GM18498 (cell line): ENCODE measurements at regions not wholly inside any gene's neighbourhood (a gene's known extent, or its start where the extent isn't known, plus 50 kb on each side); places are given as distances from the start of the nearest gene placed in this dataset.

Experiments used
- ATAC-seq: cut with Tn5 transposase; IDR thresholded peaks from one replicate; pipeline ENCODE4 v1.9.1; 2021; ENCODE audit warnings: mild to moderate bottlenecking, moderate library complexity; ENCODE audit not compliant: unreplicated experiment

DNA sequence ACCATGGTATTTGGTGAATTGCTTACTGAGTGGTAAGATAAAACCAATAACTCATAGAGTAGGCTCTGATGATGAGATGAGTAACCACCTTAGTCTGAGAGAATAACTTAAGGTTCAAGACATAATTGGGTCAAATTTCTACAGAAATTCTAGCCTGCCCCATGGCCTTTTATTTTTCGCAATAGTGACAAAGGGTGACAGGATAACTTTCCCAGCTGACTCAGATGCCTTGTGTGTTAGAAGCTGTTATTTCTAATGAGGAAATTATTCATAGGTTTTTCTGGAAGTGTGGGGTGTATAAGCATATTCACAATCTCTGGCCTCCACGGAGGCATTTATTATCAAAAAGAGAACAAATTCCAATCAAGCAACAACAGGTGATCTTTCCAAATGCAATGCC, 159.0 kb downstream of the NUP35 start:
- ATAC-seq, result no peak

DNA sequence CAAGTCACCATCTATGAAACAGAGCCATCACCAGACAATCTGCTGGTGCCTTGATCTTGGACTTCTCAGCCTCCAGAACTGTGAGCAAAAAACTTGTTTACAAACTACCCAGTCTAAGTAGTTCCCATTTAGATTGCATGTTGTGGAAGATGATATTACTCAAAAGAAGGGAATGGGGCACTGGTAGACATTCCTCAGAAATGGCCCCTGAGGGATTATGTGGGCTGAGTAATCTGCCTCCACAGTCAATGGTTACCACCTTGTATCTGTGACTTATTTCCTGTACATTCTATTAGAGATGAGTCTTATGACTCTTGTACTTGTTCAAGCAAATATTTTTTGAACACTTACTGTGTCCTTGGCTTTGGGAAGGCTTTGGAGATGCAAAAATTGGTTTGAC, 160.4 kb downstream of the NUP35 start:
- no peak for ATAC-seq

DNA sequence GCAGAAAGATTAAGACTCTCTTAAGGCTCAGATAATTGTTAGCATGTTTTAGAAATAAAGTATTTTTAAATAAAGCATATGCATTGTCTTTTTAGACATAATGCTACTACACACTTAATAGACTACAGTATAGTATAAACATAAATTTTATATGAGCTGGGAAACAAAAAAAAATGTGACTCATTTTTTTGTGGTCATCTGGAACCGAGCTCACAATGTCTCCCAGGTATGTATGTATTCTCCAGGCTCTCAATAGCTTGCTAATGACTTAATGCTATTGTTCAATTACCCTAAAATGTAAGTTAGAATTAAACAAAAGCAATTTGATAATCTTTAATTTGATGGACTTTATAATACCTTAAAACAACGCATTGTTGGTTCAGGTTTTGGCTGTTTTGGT, 167.2 kb downstream of the NUP35 start:
- no peak for ATAC-seq

DNA sequence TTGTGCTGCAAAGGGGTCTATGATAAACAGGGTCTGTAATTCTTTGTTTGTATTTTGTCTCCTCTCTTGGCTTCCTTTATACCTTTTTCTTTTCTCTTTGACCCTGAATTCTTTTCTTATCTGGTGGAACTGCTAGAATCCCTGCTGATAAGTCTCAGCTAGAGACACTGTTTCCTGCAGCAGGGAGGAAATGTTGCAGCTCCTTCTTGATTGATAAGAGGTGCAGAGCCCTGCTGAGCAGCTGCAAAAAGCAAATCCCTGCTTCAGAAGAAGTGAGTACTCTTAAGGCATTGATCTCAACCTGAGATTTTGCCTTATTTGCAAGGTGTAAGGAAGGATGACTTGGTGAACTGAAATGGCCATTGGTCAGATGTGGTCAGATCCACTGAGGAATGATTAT, 167.8 kb downstream of the NUP35 start:
- no peak for ATAC-seq

DNA sequence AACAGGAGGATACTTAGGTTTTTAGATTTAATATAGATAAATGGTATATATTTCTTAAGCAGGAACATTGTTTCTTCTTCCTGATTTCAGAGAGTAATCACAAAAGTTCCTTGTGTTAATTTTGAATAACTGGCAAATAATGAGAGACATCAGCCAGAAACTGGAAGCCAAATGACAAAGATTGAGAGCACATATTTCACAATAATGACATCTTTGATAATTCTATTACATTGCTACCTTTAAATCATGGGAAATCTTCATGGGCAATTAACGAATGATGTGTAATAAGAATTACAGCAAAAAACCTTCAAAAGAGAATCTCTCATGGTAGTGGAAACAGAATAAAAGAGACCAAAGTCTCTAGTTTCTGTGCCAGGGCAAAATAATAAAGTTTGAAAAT, 215.1 kb downstream of the NUP35 start:
- ATAC-seq, result no peak

DNA sequence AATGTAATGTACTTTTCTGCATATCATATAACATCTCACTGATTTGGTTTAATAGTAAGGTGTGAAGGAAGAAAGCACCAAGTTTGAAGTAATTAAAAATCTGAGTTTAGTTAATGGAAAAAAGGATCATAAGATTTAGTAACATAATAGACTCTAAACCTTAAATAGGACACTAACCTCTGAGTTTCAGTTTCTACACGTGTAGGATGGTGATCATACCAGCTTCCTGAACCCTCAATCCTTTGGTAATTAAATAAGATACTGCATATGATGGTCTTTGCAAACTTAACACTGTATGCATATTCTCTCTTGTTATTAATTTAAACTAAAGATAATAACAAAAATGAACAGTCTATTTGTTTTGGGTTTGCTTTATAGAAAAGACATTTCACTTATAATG, 216.8 kb downstream of the NUP35 start:
- ATAC-seq, result no peak

DNA sequence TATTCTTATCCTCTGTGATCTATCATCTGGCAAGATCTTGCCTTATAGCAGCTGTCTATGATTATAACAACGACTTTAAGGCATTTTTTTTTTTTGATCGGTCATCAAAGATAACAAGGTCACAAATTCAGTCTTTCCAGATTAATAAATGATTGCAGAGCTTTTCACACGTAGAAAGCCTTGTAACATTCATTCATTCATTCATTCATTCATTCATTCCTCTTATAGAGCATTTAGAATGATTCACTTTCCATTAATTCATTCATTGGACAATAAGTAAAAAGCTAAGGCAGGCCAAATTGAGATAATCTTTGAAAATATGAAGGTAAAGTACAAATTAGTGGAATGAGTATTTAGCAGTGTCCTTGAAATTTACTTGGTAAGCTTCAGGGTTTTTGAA, 223.7 kb downstream of the NUP35 start:
- no peak for ATAC-seq

DNA sequence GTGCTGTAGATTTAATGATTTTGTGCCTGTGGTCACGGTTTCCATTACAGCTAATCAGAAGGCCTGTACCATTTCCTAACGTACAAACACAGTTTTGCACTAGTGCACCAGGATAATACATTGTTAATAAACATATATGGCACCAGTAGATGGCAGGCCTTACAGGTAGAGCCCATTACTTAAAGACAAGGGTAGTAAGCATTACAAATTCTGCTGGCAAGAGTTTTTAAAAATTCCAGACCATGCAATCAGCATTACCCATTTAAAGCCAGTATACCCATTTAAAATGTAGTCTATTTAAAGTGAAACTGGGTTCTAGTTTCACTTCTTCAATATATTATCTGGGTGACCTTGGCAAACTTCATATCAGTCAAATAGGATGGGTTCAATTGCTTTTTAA, 224.2 kb downstream of the NUP35 start:
- ATAC-seq, result peak; percentile 76

DNA sequence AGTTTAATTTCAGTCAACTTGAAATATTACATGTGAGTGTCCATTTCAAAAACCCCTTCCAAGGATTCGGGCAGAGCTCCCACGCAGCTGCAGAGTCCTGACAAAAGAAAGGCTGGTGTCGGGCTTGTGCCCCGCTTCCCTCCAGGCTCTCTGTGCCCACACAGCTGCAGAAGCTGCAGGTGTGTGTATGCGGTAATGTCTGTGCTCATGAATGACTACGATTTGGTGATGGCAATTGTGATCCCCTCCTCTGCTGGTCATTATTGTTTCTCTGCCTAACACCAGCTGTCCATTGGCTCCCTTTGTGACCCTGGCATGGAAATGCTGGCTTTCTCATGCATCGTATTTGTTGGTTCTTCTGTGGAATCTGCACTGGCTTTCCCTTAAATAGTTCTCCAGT, 224.8 kb downstream of the NUP35 start:
- peak; percentile 48 for ATAC-seq

DNA sequence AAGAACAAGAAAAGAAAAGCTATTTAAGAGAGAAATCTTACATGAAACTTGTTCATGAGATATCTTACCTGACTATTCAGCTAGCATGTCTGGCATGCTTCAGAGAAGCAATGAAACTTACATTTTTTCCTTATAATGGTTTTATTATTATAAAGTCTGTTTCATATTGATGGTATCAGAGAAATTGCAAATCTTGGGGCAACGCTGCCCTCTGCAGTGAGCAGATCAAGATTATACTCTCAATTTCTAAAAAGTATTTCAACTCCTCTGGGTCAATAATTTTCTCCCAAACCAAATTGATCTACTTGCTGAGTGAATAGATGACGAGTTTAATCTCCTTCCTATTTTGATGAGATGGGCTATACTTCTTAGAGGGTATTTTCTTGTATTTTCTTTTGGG, 235.6 kb downstream of the NUP35 start:
- ATAC-seq, result no peak

DNA sequence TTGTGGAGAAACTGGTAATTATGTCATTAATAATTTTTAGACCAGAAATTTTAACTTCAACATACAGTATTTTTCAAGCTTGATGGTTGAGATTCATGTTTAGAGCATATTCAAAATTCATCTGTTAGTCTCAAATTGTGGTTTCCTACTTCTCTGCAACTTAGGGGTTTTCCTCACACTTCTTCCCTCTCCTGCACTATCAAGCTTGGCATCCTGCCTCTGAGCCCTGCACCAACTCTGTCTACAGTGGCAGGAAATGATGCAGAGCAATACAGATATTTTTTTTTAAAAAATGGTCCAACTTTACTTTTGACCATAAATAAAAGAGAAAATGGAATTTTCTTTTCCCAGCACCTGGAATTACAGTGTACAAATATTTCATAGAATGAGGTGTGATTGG, 247.3 kb downstream of the NUP35 start:
- no peak for ATAC-seq

DNA sequence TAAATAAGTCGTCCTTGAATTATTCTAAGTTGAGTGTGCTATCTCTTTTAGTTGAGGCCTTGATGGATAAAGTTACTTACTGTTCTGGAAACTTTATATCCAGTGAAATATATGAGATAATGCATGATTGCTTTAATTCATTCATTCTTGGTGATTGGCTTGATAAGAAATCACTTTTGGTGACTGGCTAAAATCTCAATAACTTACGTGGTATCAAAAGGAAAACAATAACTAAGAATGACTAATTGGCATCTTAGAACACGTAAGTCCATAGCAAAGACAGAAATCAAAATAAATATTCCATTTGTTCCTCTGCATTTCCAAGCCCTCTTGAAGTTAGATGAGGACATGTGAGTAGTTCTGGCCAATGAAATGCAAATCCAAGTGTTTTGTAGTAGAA, 251.6 kb downstream of the NUP35 start:
- ATAC-seq, result no peak

DNA sequence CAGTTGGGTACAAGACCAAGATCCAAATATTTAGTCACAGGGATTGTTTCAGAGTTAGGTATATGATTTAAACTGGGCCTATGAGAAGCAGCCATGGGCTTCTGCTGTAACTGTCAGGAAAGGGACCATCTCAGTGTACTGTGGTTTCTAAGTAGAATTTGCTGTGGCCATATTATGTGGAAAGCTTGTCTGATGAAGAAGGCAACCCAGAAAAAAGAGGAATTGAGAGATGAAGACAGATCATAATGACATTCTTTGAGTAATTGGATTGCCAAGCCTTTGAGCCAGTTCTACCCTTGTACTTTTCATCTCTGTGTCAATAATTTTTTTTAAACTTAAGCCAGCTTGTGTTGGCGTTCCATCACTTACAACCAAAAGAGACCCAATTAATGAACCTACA, 259.6 kb downstream of the NUP35 start:
- no peak for ATAC-seq

DNA sequence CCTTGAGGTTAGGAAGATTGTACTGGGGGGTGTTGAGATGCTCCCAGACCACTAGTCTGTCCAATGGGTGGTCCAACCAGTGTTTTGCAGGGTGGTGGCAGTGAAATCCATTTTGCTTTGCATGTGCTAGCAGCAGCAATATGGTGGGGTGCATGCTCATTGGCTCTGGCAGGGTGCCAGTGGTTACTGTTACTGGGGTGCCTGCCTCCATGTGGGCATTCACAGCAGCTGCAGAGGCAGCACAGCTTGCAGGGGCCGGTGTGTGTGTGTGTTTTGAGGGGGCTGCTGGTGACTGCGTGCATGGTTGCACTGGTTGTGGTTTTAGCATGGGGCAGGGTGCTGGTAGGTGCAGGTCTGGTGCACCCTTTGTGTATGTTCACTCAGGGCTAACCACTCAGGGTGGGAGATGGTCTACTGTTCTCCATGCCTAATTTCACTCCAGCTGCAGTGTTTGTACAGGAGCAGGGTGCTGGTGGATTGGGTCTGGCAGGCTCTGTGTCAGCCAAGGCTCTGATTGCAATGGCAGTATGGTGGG, 265.4 kb downstream of the NUP35 start:
- ATAC-seq, result no peak

DNA sequence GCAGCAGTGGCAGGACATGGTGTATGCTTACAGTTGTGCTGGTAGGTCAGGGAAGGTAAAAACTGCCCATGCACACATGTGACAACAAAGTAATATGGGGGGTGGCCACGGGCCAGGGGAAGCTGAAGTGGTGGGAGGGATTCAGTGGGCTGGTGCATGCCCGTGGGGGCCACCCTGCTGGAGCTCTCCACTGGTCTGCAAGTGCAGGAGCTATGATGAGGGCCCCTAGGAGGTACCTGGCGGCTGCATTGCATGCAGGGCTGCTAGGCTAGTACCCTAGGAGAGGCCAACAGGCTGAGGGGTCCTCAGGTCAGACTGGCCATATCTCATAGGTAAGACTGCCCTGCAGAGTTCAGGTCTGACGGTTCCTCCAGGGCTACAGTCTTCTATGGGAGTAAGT, 265.9 kb downstream of the NUP35 start:
- no peak for ATAC-seq

DNA sequence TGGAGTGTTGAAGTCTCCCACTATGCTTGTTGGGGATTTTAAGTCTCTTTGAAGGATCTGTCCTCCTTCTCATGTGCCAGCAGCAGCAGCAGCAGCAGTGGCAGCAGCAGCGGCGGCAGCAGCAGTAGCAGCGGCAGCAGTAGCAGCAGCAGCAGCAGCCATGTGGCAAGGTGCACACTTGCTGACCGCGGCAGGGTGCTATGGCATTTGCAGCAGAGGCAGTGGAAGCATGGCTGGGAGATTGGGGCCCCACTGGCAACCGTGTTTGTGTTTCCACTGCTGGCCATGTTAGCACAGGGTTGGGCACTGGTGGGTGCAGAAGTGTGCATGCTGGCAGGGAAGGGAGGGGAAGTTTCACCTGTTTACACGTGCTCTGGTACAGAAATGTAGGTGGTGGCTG, 280.1 kb downstream of the NUP35 start:
- no peak for ATAC-seq

DNA sequence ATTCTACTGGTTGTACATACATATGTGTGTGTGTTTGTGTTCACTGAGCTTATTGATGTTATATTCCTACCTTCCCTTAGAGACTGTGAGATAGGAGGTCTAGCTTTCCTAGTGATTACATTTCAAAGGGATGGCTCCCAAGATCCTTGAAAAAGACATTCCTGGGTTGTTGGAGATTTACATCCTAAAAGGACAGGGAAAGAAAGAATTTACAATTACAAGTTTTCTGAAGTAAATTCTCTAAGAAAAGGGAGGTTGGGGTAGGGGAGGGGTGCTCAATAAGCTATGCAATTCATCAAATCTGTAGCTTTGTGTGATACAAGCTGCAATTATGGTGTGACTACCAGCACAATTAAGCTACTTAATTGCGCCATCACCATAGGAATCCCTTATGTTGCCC, 284.3 kb downstream of the NUP35 start:
- ATAC-seq, result no peak

DNA sequence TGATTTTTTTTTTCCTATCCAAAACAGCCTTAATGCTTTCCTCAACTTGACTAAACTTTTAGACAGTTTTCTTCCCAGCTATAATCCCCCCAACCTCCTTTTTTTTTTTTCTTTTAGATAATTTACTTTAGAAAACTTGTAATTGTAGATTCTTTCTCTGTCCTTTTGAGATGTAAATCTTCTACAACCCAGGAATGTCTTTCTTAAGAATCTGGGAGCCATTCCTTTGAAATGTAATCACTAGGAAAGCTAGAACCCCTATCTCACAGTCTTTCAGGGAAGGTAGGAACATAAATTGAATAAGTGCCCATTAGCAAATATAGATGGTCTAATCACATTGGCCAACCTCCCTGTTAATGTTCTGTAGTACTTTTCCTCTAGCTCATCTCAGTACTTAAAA, 285.4 kb downstream of the NUP35 start:
- no peak for ATAC-seq

DNA sequence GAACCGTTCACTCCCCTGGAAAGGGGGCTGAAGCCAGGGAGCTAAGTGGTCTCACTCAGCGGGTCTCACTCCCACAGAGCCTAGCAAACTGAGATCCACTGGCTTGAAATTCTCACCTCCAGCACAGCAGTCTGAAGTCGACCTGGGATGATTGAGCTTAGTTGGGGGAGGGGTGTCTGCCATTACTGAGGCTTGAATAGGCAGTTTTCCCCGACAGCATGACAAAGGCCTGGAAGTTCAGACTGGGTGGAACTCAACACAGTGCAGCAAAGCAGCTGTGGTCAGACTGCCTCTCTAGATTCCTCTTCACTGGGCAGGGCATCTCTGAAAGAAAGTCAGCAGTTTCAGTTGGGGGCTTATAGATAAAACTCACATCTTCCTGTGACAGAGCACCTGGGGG, 292.5 kb downstream of the NUP35 start:
- no peak for ATAC-seq

DNA sequence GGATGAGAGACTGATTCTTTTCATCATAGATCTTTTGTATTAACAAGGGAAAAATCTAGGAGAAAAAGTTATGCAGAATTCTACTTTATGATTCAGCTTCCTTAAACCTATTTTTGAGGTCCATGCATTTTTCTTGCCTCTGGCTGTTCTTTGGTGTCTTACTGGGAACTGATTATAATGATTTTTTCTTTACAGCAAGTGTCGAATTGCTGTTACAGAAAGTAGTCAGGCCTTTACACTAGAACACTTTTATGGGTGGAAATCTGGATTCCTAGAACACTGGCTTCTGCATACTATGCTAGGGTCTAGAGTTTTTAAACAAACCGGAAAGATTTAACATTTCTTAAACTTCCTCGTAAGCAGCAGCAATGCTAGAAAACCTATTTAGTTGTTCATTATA, 302.6 kb downstream of the NUP35 start:
- no peak for ATAC-seq

DNA sequence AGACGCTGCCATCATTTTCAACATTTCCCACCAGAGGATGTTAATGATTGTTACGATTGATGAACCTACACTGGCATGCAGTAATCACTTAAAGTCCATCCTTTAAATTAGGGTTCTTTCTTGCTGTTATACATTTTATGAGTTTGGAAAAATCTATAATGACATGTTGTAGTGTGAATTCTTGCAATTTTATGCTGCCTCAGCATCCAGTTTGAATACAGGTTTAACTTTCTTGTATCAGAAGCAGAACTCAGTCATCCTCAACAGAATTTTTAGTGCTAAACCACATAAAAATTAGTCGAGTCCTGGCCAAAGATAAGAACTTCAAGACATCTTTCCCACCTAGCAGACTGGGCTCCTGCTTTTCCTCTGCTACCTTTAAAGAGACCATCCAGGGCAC, 303.3 kb downstream of the NUP35 start:
- ATAC-seq, result no peak

DNA sequence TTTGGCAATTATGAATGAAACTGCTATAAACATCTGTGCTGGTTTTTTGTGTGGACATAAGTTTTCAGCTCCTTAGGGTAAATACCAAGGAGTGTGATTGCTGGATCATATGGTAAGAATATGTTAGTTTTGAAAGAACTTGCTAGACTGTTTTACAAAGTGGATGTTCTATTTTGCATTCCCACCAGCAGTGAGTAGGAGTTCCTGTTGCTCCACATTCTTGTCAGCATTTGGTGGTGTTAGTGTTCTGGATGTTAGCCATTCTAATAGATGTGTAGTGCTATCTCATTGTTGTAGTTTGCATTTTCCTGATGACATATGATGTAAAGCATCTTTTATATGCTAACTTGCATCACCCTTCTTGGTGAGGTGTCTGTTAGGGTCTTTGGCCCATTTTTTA, 304.6 kb downstream of the NUP35 start:
- ATAC-seq, result no peak

DNA sequence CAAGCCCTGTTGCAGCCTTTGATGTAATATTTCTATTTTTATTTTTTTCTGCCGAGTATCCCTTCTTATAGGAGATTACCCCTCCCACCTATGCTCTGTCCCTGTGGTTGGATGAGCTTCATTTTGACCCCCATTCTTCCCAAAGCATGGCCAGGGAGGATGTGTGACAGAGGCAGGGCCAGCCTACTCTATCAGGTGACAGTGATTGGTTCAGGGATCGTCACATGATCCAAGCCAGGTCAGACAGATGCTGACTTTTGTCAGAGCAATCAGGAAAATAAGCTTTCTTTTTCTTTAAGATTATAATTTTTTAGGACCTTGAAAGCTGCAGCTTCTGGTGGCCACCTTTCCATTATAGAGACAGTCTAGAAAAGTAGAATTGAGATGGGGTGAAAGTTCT, 314.3 kb downstream of the NUP35 start:
- ATAC-seq, result no peak

DNA sequence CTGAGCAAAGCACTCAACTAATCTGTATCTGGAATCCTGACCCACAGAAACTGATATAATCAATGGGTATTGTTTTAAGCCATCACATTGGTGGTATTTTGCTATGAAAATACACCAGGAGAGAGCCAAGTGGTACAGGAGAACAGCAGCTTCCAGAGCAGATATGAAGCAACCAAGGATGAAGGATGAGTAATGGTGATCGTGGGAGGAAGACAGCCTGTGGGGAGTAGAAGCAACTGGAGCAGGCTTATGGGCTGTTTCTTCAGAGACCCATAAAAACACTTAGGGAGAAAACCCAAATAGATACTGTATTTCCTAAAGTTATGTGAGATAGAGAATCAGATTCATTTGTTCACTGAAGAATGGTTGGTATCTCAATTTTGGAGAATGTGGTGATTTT, 330.8 kb downstream of the NUP35 start:
- ATAC-seq, result no peak
